ENCODE measurements at regions not wholly inside any gene's neighbourhood (a gene's known extent, or its start where the extent isn't known, plus 50 kb on each side); places are given as distances from the start of the nearest gene placed in this dataset.

GRCh38 chr18:55861266-55861665 lies 273.3 kb upstream of the TCF4 start:
- Histone ChIP-seq H3K4me3 (no peak overlapping the region), H3K36me3 (no peaks in the 10 kb centered on the region), H3K9me3 (no peaks in the 10 kb centered on the region), H3K27me3 (replicated peaks; ENCODE audit: insufficient read depth) (no peaks in the 10 kb centered on the region), H3K4me1 (replicated peaks) (no peaks in the 10 kb centered on the region), H3K27ac (no peak overlapping the region)
- 83% methylated on average over 6 of the region's 6 CpGs for whole genome bisulfite sequencing
- DNase-seq (ENCODE audit: low spot score), result no peak
- TF ChIP-seq POLR2A (IDR thresholded peaks at IDR 0.05) (no peak), CTCF (IDR thresholded peaks at IDR 0.05) (peak in 2 of 4 experiments; percentile 23 to 37)
- intact Hi-C loops (cut with DNase I), result no loop called here

GRCh38 chr18:55858661-55859515 lies 270.9 kb upstream of the TCF4 start:
- no peak overlapping the region for H3K27ac ChIP-seq
- H3K4me1 ChIP-seq (replicated peaks), result no peaks in the 10 kb centered on the region
- intact Hi-C loops (cut with DNase I), result no loop called here
- WGBS, result 56% methylated on average over 17 of the region's 17 CpGs
- H3K36me3 ChIP-seq, result no peaks in the 10 kb centered on the region
- no peak overlapping the region for H3K4me3 ChIP-seq
- H3K27me3 ChIP-seq (replicated peaks; ENCODE audit: insufficient read depth), result no peaks in the 10 kb centered on the region
- DNase-seq (ENCODE audit: low spot score), result no peak
- TF ChIP-seq POLR2A (IDR thresholded peaks at IDR 0.05) (no peak), POLR2AphosphoS5 (IDR thresholded peaks at IDR 0.05) (no peak), CTCF (IDR thresholded peaks at IDR 0.05) (no peak)
- no peaks in the 10 kb centered on the region for H3K9me3 ChIP-seq

- DNase-seq (ENCODE audit: low spot score), result no peak
- intact Hi-C loops (cut with DNase I), result no loop called here
- Histone ChIP-seq H3K9me3 (no peaks in the 10 kb centered on the region), H3K27ac (no peak overlapping the region), H3K4me3 (no peak overlapping the region), H3K27me3 (replicated peaks; ENCODE audit: insufficient read depth) (no peaks in the 10 kb centered on the region), H3K4me1 (replicated peaks) (no peaks in the 10 kb centered on the region), H3K36me3 (no peaks in the 10 kb centered on the region)
- WGBS, result 69% methylated on average over 7 of the region's 7 CpGs
- no peak for TF ChIP-seq POLR2AphosphoS5 (IDR thresholded peaks at IDR 0.05)
- no peak for TF ChIP-seq POLR2A (IDR thresholded peaks at IDR 0.05)
- no peak for TF ChIP-seq CTCF (IDR thresholded peaks at IDR 0.05)
These were observed 270.0 kb upstream of the TCF4 start for GRCh38 chr18:55857956-55858355.

- no peak overlapping the region for H3K4me3 ChIP-seq
- no peak overlapping the region for H3K27ac ChIP-seq
- H3K27me3 ChIP-seq (replicated peaks; ENCODE audit: insufficient read depth), result no peaks in the 10 kb centered on the region
- no peaks in the 10 kb centered on the region for H3K9me3 ChIP-seq
- no peak for DNase-seq (ENCODE audit: low spot score)
- H3K36me3 ChIP-seq, result no peaks in the 10 kb centered on the region
- intact Hi-C loops (cut with DNase I), result no loop called here
- TF ChIP-seq CTCF (IDR thresholded peaks at IDR 0.05) (no peak), POLR2A (IDR thresholded peaks at IDR 0.05) (no peak), POLR2AphosphoS5 (IDR thresholded peaks at IDR 0.05) (no peak)
- no peaks in the 10 kb centered on the region for H3K4me1 ChIP-seq (replicated peaks)
- 81% methylated on average over 2 of the region's 2 CpGs for WGBS
These were observed 269.4 kb upstream of the TCF4 start for GRCh38 chr18:55857409-55857808.

- Histone ChIP-seq H3K4me1 (replicated peaks) (no peaks in the 10 kb centered on the region), H3K9me3 (no peaks in the 10 kb centered on the region), H3K27me3 (replicated peaks; ENCODE audit: insufficient read depth) (no peaks in the 10 kb centered on the region), H3K27ac (no peak overlapping the region), H3K36me3 (no peaks in the 10 kb centered on the region), H3K4me3 (no peak overlapping the region)
- intact Hi-C loops (cut with DNase I), result no loop called here
- no peak for DNase-seq (ENCODE audit: low spot score)
- TF ChIP-seq POLR2AphosphoS5 (IDR thresholded peaks at IDR 0.05) (no peak), POLR2A (IDR thresholded peaks at IDR 0.05) (no peak), CTCF (IDR thresholded peaks at IDR 0.05) (no peak)
These were observed 268.7 kb upstream of the TCF4 start for GRCh38 chr18:55856679-55857078.

All from prostate gland (tissue), 2 donors.